ENCODE measurements at regions not wholly inside any gene's neighbourhood (a gene's known extent, or its start where the extent isn't known, plus 50 kb on each side); places are given as distances from the start of the nearest gene placed in this dataset.
"Not testable (repeated sequence)": the region's sequence is repeated elsewhere in the genome, so short reads cannot be mapped to it uniquely, and the experiment has no call there.

DNA sequence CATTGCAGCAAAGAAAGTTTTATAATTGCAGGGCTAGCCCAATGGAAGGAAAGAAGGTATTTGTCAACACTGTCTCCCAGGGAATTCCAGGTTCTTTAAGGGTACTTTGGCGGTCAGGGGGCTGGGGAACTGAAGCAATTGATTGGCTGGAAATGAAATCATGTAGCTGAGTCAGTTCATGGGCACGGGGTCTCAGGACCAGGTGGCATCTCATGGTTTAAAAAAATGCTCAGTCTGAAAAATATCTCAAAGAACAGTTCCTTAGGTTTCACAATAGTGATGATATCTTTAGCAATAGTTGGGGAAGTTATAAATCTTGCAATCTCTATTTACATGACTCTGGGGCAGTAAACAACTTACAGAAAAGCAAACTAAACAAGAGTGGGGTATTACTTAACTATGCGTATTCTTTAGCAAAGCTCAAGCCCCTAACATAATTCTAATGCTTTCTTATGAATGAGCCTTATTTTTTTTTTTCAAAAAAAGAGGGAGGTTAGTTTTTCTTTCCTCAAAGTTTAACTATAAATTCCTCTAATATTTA is 376.9 kb upstream of the NRG3 start:
- no peak for DNase-seq (ENCODE audit: extremely low spot score, unreplicated experiment)
- TF ChIP-seq, protein P1, sequence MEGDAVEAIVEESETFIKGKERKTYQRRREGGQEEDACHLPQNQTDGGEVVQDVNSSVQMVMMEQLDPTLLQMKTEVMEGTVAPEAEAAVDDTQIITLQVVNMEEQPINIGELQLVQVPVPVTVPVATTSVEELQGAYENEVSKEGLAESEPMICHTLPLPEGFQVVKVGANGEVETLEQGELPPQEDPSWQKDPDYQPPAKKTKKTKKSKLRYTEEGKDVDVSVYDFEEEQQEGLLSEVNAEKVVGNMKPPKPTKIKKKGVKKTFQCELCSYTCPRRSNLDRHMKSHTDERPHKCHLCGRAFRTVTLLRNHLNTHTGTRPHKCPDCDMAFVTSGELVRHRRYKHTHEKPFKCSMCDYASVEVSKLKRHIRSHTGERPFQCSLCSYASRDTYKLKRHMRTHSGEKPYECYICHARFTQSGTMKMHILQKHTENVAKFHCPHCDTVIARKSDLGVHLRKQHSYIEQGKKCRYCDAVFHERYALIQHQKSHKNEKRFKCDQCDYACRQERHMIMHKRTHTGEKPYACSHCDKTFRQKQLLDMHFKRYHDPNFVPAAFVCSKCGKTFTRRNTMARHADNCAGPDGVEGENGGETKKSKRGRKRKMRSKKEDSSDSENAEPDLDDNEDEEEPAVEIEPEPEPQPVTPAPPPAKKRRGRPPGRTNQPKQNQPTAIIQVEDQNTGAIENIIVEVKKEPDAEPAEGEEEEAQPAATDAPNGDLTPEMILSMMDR (IDR thresholded peaks at IDR 0.05), result no peak
- Mint-ChIP-seq H3K36me3 (ENCODE audit: unreplicated experiment) (no peaks in the 10 kb centered on the region), H3K27me3 (ENCODE audit: unreplicated experiment) (no peaks in the 10 kb centered on the region), H3K27ac (ENCODE audit: unreplicated experiment) (no peak overlapping the region), H3K4me1 (ENCODE audit: unreplicated experiment) (no peaks in the 10 kb centered on the region), H3K4me3 (ENCODE audit: unreplicated experiment) (no peak overlapping the region), H3K9me3 (ENCODE audit: unreplicated experiment) (peaks cover 29% of the 10 kb centered on the region)

DNA sequence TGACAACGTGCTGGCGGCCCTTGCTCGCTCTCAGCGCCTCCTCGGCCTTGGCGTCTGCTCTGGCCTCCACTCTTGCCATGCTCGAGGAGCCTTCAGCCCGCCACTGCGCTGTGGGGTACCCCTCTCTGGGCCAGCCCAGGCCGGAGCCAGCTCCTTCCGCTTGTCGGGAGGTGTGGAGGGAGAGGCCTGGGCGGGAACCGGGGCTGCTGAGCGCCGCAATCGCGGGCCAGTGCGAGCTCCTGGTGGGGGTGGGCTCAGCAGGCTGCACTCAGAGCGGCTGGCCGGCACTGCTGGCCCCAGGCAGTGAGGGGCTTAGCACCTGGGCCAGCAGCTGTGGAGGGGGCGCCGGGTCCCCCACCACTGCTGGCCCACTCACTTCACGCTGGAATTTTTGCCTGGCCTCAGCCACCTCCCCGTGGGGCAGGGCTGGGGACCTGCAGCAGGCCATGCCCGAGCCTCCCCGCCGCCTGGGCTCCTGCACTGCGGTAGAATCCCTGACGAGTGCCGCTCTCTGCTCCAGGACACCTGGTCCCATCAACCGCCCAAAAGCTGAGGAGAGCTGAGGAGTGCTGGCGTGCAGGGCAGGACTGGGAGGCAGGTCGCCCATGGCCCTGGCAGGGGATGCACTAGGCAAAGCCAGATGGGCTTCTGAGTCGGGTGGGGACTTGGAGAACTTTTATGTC is 372.2 kb upstream of the NRG3 start:
- Mint-ChIP-seq H3K4me3 (ENCODE audit: unreplicated experiment) (no peak overlapping the region), H3K27me3 (ENCODE audit: unreplicated experiment) (no peaks in the 10 kb centered on the region), H3K4me1 (ENCODE audit: unreplicated experiment) (no peaks in the 10 kb centered on the region), H3K9me3 (ENCODE audit: unreplicated experiment) (peaks cover 22% of the 10 kb centered on the region), H3K27ac (ENCODE audit: unreplicated experiment) (no peak overlapping the region), H3K36me3 (ENCODE audit: unreplicated experiment) (no peaks in the 10 kb centered on the region)
- DNase-seq (ENCODE audit: extremely low spot score, unreplicated experiment), result no peak
- TF ChIP-seq, protein P1 (IDR thresholded peaks at IDR 0.05), result no peak

DNA sequence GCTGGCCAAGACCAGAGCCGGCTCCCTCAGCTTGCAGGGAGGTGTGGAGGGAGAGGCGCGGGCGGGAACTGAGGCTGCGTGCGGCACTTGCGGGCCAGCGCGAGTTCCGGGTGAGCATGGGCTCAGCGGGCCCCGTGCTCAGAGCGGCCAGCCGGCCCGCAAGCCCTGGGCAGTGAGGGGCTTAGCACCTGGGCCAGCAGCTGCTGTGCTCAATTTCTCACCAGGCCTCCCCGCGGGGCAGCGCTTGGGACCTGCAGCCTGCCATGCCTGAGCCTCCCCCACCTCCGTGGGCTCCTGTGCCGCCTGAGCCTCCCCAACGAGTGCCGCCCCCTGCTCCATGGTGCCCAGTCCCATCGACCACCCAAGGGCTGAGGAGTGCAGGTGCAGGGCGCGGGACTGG is 369.2 kb upstream of the NRG3 start:
- not testable (repeated sequence) for H3K27ac Mint-ChIP-seq (ENCODE audit: unreplicated experiment); H3K27me3 Mint-ChIP-seq (ENCODE audit: unreplicated experiment); H3K36me3 Mint-ChIP-seq (ENCODE audit: unreplicated experiment); H3K4me1 Mint-ChIP-seq (ENCODE audit: unreplicated experiment); DNase-seq (ENCODE audit: extremely low spot score, unreplicated experiment); H3K4me3 Mint-ChIP-seq (ENCODE audit: unreplicated experiment)
- peaks cover 23% of the 10 kb centered on the region for H3K9me3 Mint-ChIP-seq (ENCODE audit: unreplicated experiment)

DNA sequence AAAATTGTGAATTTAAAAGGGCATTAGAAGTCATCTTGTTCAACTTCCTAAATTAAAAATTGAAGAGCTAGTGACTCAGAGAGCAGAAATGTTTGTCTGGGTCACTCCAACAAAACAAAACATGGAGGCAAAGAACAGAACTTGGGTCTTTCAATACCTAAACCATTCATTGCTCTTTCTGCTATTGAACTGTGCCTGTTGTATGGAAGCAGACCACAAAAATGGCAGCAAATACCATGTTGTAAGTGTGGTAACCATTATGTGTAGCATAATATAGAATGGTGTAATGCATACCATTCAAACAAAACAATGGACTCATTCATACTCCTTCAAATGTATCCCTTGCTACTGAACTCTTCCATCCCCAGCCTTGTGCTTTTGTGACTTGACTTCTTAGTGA is 360.2 kb upstream of the NRG3 start:
- Mint-ChIP-seq H3K9me3 (ENCODE audit: unreplicated experiment) (peaks cover 11% of the 10 kb centered on the region), H3K27ac (ENCODE audit: unreplicated experiment) (no peak overlapping the region), H3K4me3 (ENCODE audit: unreplicated experiment) (no peak overlapping the region), H3K4me1 (ENCODE audit: unreplicated experiment) (no peaks in the 10 kb centered on the region), H3K36me3 (ENCODE audit: unreplicated experiment) (no peaks in the 10 kb centered on the region), H3K27me3 (ENCODE audit: unreplicated experiment) (no peaks in the 10 kb centered on the region)
- no peak for DNase-seq (ENCODE audit: extremely low spot score, unreplicated experiment)
- TF ChIP-seq, protein P1 (IDR thresholded peaks at IDR 0.05), result no peak

DNA sequence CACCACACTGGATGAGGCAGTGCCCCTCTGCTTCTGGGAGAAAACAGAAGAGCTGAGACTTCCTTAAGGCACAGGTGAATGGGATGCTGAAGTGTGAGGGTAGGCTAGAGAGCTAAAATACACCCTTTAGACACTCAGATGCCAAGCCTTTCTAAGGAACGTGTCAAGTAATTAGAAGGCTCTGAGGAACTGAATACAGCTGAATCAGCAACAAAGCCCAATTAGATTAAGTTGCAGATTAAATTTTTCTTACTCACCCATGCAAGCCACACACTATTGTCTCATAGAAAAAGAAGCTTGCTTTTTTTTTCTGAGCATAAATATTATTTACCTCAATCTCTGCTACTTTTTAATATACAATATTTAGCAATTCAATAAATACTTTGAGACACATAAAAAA is 354.3 kb upstream of the NRG3 start:
- no peaks in the 10 kb centered on the region for H3K4me1 Mint-ChIP-seq (ENCODE audit: unreplicated experiment)
- H3K9me3 Mint-ChIP-seq (ENCODE audit: unreplicated experiment), result peaks cover 8% of the 10 kb centered on the region
- H3K27me3 Mint-ChIP-seq (ENCODE audit: unreplicated experiment), result no peaks in the 10 kb centered on the region
- no peak overlapping the region for H3K27ac Mint-ChIP-seq (ENCODE audit: unreplicated experiment)
- no peak for DNase-seq (ENCODE audit: extremely low spot score, unreplicated experiment)
- no peak overlapping the region for H3K4me3 Mint-ChIP-seq (ENCODE audit: unreplicated experiment)
- TF ChIP-seq, protein P1 (IDR thresholded peaks at IDR 0.05), result no peak
- no peaks in the 10 kb centered on the region for H3K36me3 Mint-ChIP-seq (ENCODE audit: unreplicated experiment)

All from osteocyte (in vitro differentiated cells).